Astrocyte (in vitro differentiated cells and primary cell): ENCODE measurements at regions not wholly inside any gene's neighbourhood (a gene's known extent, or its start where the extent isn't known, plus 50 kb on each side); places are given as distances from the start of the nearest gene placed in this dataset.

Experiments used
- DNase-seq: peaks from one replicate; pipeline ENCODE4 v3.0.0-alpha.2; 2010; ENCODE audit warnings: low read depth
- FAIRE-seq: peaks from 2 replicates; lab custom pipeline; 2011; peaks lifted over from hg19 to GRCh38; lab: Jason Lieb, UNC
- H2AFZ ChIP-seq: 2 replicates; pipeline ENCODE4 v1.6.0; 2012; ENCODE audit warnings: low read depth, low read length, inconsistent platforms
- H3K27ac ChIP-seq: 2 replicates; pipeline ENCODE4 v1.5.1; 2011; ENCODE audit warnings: low read depth, low read length, inconsistent platforms
- H3K27me3 ChIP-seq: 2 replicates; pipeline ENCODE4 v1.6.0; 2011; ENCODE audit warnings: low read length, inconsistent platforms; ENCODE audit not compliant: insufficient read depth
- H3K36me3 ChIP-seq: 2 replicates; pipeline ENCODE4 v1.5.1; 2011; ENCODE audit warnings: low read length, inconsistent platforms; ENCODE audit not compliant: insufficient read depth
- H3K4me1 ChIP-seq: 2 replicates; pipeline ENCODE4 v1.5.1; 2011; ENCODE audit warnings: low read length, inconsistent platforms; ENCODE audit not compliant: insufficient read depth
- H3K4me2 ChIP-seq: 2 replicates; pipeline ENCODE4 v1.6.0; 2012; ENCODE audit warnings: low read length, inconsistent platforms
- H3K4me3 ChIP-seq: 2 replicates; pipeline ENCODE4 v1.5.1; 2011; ENCODE audit warnings: low read depth, mild to moderate bottlenecking, low read length, inconsistent platforms; ENCODE audit not compliant: insufficient read depth
- H3K79me2 ChIP-seq: 2 replicates; pipeline ENCODE4 v1.6.0; 2012; ENCODE audit warnings: mild to moderate bottlenecking, low read length, inconsistent platforms; ENCODE audit not compliant: insufficient read depth
- H3K9ac ChIP-seq: 2 replicates; pipeline ENCODE4 v1.6.0; 2012; ENCODE audit warnings: mild to moderate bottlenecking, low read length, inconsistent platforms
- H3K9me3 ChIP-seq: 2 replicates; pipeline ENCODE4 v1.5.1; 2012; ENCODE audit warnings: low read depth, mild to moderate bottlenecking, low read length, inconsistent platforms; ENCODE audit not compliant: insufficient read depth
- H4K20me1 ChIP-seq: 2 replicates; pipeline ENCODE4 v1.6.0; 2012; ENCODE audit warnings: low read length, inconsistent platforms; ENCODE audit not compliant: insufficient read depth
- H3K27ac Mint-ChIP-seq: one replicate; pipeline ENCODE4 v1.8.0; 2021; ENCODE audit warnings: mild to moderate bottlenecking, mixed read lengths; ENCODE audit not compliant: unreplicated experiment
- H3K27me3 Mint-ChIP-seq: one replicate; pipeline ENCODE4 v1.8.0; 2021; ENCODE audit warnings: low read depth, mixed read lengths; ENCODE audit not compliant: unreplicated experiment
- H3K36me3 Mint-ChIP-seq: one replicate; pipeline ENCODE4 v1.8.0; 2021; ENCODE audit warnings: low read depth, mixed read lengths; ENCODE audit not compliant: unreplicated experiment
- H3K4me1 Mint-ChIP-seq: one replicate; pipeline ENCODE4 v1.8.0; 2021; ENCODE audit warnings: low read depth, mixed read lengths; ENCODE audit not compliant: unreplicated experiment
- H3K4me3 Mint-ChIP-seq: one replicate; pipeline ENCODE4 v1.8.0; 2021; ENCODE audit warnings: mild to moderate bottlenecking, moderate library complexity, mixed read lengths; ENCODE audit not compliant: unreplicated experiment
- H3K9me3 Mint-ChIP-seq: one replicate; pipeline ENCODE4 v1.8.0; 2021; ENCODE audit warnings: mild to moderate bottlenecking, mixed read lengths; ENCODE audit not compliant: unreplicated experiment
- CTCF ChIP-seq: IDR thresholded peaks from 2 replicates; pipeline ENCODE4 v1.5.1; 2011; ENCODE audit warnings: low read depth, mild to moderate bottlenecking, inconsistent platforms, low read length, moderate library complexity; ENCODE audit not compliant: insufficient read depth
- EZH2 ChIP-seq: IDR thresholded peaks from 2 replicates; pipeline ENCODE4 v1.6.1; 2012; ENCODE audit warnings: mild to moderate bottlenecking, low read length, inconsistent platforms; ENCODE audit not compliant: insufficient read depth

- no peak overlapping the region for H3K4me3 ChIP-seq
- H3K4me1 ChIP-seq: no peaks in the 10 kb centered on the region
- Mint-ChIP-seq H3K27me3 (no peaks in the 10 kb centered on the region), H3K4me1 (no peaks in the 10 kb centered on the region), H3K27ac (no peak overlapping the region), H3K4me3 (no peak overlapping the region), H3K9me3 (no peaks in the 10 kb centered on the region), H3K36me3 (no peaks in the 10 kb centered on the region)
- no peaks in the 10 kb centered on the region for H3K9me3 ChIP-seq
- H3K9ac ChIP-seq: no peak overlapping the region
- no peak for DNase-seq
- no peak for FAIRE-seq
- H3K79me2 ChIP-seq: no peaks in the 10 kb centered on the region
- no peak overlapping the region for H3K27ac ChIP-seq
- no peaks in the 10 kb centered on the region for H4K20me1 ChIP-seq
- H3K27me3 ChIP-seq: no peaks in the 10 kb centered on the region
- no peak overlapping the region for H3K4me2 ChIP-seq
- no peak for TF ChIP-seq EZH2
- H3K36me3 ChIP-seq: no peaks in the 10 kb centered on the region
- H2AFZ ChIP-seq: no peak overlapping the region
These were observed 272.1 kb upstream of the CDH10 start for GRCh38 chr5:24916863-24917262.

- H3K9me3 ChIP-seq: no peaks in the 10 kb centered on the region
- no peaks in the 10 kb centered on the region for H3K36me3 Mint-ChIP-seq
- no peak overlapping the region for H3K4me3 Mint-ChIP-seq
- TF ChIP-seq EZH2 (no peak), CTCF (no peak)
- H3K27ac ChIP-seq: no peak overlapping the region
- no peak overlapping the region for H3K4me2 ChIP-seq
- H3K27me3 ChIP-seq: no peaks in the 10 kb centered on the region
- H3K9me3 Mint-ChIP-seq: no peaks in the 10 kb centered on the region
- H3K4me1 ChIP-seq: no peaks in the 10 kb centered on the region
- no peak for FAIRE-seq
- H3K36me3 ChIP-seq: no peaks in the 10 kb centered on the region
- no peak overlapping the region for H3K9ac ChIP-seq
- H3K27me3 Mint-ChIP-seq: no peaks in the 10 kb centered on the region
- DNase-seq: no peak
- H3K79me2 ChIP-seq: no peaks in the 10 kb centered on the region
- H2AFZ ChIP-seq: no peak overlapping the region
- H4K20me1 ChIP-seq: no peaks in the 10 kb centered on the region
- no peak overlapping the region for H3K4me3 ChIP-seq
- no peaks in the 10 kb centered on the region for H3K4me1 Mint-ChIP-seq
- H3K27ac Mint-ChIP-seq: no peak overlapping the region
These were observed 264.4 kb upstream of the CDH10 start for GRCh38 chr5:24909210-24909609.

- H3K4me2 ChIP-seq: no peak overlapping the region
- H3K36me3 ChIP-seq: no peaks in the 10 kb centered on the region
- no peak overlapping the region for H3K9ac ChIP-seq
- H3K27ac ChIP-seq: no peak overlapping the region
- H3K4me3 Mint-ChIP-seq: no peak overlapping the region
- no peak overlapping the region for H3K27ac Mint-ChIP-seq
- H2AFZ ChIP-seq: no peak overlapping the region
- no peaks in the 10 kb centered on the region for H3K36me3 Mint-ChIP-seq
- no peaks in the 10 kb centered on the region for H3K4me1 Mint-ChIP-seq
- H3K9me3 Mint-ChIP-seq: no peaks in the 10 kb centered on the region
- H3K9me3 ChIP-seq: no peaks in the 10 kb centered on the region
- no peaks in the 10 kb centered on the region for H3K27me3 ChIP-seq
- FAIRE-seq (no peak), DNase-seq (no peak)
- TF ChIP-seq CTCF (no peak), EZH2 (no peak)
- H3K27me3 Mint-ChIP-seq: no peaks in the 10 kb centered on the region
- no peaks in the 10 kb centered on the region for H4K20me1 ChIP-seq
- no peaks in the 10 kb centered on the region for H3K4me1 ChIP-seq
- no peaks in the 10 kb centered on the region for H3K79me2 ChIP-seq
- H3K4me3 ChIP-seq: no peak overlapping the region
These were observed 261.9 kb upstream of the CDH10 start for GRCh38 chr5:24906689-24907088.
